ENCODE measurements at regions not wholly inside any gene's neighbourhood (a gene's known extent, or its start where the extent isn't known, plus 50 kb on each side); places are given as distances from the start of the nearest gene placed in this dataset.
"Not testable (repeated sequence)": the region's sequence is repeated elsewhere in the genome, so short reads cannot be mapped to it uniquely, and the experiment has no call there.

DNA sequence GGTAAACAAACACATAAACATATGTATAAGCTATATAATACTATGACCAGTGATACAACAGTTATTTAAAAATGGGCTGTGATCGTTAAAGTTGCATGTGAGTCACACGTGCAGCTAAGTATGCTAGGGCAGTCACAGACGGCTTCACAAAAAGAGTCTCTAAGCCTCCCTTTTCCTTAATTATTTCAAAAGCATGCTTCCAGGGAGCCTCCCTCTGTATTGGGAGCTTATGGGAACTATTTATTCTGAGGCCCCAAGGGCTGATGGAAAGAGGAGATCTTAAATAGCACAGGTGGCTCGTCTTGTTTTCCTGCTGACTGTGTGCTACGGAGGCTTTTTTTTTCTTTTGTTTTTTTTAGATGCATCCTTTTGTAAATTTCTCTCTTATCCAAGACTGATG lies 94.3 kb downstream of the ADCYAP1 start:
- no peak for DNase-seq

DNA sequence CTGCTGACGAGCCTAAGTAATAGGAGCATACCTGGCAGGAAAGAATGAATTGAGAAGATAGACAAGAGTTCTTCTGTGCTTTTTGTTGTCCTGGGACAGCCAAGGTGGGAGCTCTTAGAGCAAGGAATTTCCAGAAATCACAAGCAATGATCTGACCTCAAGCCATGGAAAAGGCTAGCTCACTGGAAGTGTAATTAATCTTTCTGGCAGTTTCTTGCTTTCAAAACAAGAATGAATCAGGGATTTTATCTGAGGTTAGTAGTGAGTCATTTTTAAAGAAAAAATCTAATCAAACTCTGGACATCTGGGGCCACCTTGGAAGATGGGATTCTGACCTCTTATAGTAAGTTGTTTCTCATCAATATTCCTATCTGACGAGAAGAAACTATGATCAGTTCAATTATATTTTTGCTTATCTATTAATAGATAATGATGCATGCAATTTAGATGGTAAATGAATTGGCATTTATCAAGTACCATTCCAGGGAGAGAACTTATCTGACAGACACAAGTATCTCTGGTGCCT lies 98.0 kb downstream of the ADCYAP1 start:
- DNase-seq = no peak

DNA sequence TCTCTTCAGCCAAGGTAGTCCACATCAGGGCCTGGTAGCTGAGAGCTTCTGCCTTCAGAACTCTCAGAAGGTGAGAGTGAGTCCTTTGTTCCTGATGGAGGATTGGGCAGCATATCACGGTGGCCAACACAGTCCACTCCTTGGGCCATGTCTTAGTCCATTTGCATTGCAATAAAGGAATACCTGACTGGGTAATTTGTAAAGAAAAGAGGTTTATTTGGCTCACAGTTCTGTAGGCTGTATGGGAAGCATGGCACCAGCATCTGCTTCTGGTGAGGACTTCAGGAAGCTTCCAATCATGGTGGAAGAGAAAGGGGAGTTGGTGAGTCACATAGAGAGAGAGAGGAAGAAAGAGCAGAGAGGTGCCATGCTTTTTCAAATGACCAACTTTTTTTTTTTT lies 98.8 kb downstream of the ADCYAP1 start:
- no peak for DNase-seq

DNA sequence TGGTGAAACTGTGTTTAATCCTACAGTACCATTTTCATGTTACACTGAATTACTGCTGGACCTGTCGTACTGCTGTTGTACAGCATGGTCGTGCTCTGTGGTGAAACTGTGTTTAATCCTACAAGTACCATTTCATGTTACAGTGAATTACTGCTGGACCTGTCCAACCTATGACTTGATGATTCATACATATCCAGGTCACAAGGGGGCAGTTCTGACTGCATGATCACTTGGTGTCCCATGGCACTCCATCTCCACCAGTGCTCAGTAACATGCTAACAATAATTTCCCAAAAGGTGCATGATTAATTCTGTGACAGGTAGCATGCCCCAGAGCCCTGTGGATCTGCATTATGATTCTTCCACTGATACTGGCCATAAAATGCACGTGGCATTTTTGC lies 101.6 kb downstream of the ADCYAP1 start:
- DNase-seq = no peak

DNA sequence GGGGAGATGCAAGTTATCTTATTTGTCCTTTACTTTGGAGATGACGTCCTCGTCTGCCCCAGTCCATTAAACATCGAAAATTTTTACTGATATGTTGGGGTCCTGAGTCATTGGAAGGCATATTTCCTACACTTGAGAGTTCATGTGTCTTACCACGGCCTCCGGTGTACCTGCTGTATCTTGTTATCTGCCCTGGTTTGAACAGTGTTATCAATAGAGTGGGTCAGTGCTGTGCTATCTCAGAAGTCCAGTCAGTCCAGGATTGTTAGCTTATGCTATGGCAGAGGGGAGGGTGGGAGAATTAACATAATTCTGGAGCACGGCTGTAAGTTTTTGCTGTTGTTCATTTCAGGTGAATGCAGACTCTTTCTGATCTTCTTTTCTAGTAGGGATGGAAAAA lies 102.3 kb downstream of the ADCYAP1 start:
- DNase-seq = no peak

DNA sequence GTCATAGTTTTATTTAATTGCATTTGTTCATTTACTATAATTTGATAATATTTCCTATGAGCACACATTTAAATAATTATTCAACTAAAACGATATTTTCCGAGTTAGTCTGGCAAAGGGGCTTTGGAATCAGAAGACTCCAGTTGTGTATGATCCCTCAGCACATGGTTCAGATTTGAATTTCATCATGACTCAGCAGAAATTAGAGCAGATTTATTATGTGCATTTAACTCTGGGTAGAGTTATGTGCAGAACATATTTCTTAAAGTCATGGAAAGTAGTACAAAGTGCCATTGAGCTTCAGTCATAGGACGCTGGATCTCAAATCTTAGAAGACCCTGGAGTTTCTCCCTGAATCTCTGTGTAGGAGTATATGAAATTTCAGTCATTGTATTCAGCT lies 106.7 kb downstream of the ADCYAP1 start:
- no peak for DNase-seq

DNA sequence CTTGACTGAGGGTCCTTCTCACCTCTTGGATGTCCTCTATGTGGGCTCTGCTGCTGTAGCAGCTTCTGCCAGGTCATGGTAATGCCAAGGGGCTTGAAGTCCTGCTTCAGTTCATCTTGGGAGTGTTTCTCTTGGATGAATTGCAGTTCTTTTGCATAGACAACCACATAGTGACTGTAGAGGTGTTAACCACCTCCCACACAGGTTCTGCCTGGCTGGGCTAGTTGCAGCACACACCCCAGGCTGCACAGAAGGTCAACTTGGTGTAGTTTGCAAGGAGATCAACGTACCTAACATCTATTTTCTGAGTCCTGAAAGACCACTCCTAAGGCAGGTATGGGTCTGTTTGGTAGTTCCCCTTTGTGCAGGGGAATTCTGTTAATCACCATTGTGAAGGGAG lies 108.1 kb downstream of the ADCYAP1 start:
- no peak for DNase-seq

DNA sequence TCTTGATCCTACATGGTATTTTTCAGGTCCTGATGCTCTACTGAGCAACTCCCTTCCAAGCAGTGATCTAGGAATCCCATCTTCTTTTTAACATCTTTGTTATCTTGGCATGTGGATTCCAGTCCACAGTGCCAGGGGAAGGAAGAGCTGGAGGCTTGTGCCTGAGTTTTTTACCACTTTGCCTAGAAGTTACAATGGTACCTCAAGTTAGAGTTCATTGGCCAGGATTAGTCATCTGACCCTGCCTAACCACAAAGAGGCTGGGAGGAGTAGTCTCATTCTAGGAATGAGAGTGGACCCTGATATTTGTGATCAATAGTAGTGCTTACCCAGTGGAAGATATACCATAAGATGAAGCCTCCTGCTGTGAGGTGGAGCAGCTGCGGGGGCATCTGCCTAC lies 109.3 kb downstream of the ADCYAP1 start:
- DNase-seq = peak; percentile 49

DNA sequence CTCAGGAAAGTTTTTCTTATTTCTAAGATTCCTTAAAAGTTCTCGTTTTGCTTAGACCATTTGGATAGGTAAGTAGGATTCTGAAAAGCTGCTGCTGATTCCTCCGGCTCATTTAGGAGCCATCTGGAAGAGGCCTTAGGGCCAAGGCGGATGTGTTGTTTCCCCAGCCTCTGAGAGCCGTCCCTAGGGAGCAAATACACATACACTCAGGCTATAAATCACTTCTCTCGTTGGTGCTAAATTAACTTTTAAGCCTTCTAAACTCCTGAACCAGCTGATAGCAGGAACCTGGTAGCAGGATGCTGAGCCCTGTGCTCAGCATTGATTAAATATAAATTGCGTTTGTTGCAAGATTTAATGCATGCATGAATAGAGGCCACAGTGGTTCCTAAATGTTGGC lies 109.8 kb downstream of the ADCYAP1 start:
- no peak for DNase-seq

DNA sequence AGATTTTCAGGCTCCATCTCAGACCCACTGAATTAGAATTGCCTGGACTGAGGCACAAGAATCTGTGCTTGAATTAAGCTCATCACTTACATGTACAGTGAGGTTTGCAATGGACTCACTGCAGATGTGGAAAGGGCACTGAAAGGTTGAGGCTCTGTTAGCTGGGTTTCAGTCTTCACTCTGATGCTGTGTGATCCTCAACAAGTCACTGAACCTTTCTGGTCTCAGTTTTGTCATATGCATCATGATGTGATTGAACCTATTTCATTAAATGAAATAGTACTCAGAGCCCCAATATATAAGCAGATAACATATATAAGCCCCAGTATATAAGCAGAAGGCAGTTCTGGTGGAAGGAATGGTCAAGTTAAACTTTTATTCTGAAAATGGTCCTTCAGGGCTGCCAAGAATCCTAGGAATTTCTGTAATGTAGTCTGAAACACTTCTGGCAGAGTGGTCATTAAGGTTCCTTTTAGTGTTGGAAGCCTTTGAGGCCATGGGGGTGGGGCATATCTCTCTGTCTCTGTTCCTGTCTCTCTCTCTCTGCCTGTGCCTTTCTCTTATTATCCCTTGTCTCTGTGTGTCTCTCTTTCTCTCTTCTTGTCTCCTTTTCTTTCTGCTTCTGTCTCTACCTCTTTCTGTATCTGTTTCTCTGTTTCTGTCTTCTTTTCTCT lies 110.4 kb downstream of the ADCYAP1 start:
- DNase-seq = peak; percentile 42

DNA sequence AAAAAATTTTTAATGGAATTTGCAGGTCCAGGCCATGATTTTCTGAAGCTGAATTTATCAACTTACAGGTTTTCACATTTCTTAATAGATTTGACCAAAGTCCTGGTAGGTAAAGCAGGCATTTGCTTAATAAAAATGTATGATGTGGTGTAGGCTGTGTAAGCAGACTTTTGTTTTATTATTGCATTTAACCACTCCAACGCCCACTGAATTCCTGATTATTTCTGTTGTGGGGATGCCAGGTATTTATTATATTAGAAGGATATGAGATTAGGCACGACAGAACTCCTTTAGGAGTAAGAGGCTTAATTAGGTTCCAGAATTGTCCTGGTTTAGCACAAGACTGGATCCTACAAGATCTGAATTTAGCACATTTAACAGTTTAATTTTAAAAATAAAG lies 111.1 kb downstream of the ADCYAP1 start:
- no peak for DNase-seq

DNA sequence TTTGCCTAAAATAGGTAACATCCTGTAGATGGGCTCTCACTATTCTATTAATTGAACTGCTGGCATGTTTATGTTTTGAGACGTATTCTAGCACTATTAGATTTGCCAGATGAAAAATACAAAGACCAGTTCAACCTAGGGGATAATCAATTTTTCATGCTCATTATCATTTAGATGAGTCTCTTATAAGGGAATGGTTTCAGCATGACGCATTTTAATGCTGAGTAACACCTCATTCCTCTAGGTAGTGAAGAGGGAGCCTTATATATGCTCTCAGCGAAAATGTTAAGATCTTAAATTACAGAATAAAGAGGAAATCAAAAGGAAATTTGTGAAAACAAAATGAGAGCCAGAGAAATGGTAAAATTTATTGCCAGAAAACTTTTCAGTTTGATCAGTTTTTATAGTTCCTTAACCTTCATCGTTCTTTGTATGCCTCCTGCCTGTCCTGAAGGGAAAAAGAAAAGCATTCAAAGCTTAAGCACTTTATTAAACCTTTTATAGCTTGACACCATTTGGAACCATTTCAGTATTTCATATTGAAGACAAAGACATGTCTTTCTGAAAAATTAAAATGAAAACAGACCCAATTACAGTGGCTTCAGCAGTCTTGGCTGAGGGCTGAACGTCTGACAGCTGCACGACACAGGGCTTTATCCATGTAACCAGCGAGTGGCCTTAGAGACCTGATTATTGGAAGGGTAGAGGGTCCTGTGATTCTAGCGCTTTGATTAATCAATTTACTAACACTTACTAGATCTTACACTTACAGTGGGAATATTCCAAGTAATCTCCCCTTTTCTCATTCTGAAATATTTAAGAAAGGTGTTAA lies 112.8 kb downstream of the ADCYAP1 start:
- DNase-seq = peak; percentile 45

DNA sequence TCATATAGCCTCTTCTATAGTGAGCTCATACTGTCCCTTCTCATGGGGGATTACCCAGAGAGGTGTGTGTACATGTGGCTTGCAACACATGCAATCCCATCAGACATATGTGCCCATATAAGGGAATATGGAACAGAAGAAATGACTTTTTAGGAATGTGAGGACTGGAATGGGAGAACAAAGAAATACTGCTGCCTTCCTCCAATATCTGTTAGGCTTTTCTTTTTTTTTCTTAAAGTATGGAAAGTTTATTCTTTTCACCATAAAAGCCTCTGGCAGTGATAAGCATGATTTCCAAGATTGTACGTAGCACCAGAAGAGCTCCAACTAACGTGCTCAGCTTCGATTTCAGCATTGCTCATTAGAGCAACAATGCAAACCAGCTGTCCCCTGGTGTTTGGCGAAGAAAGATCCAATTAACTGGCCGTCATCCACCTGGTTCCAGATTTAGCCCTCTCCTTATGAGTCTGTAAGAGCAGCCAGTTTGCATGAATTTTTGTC lies 113.6 kb downstream of the ADCYAP1 start:
- DNase-seq = peak; percentile 82

DNA sequence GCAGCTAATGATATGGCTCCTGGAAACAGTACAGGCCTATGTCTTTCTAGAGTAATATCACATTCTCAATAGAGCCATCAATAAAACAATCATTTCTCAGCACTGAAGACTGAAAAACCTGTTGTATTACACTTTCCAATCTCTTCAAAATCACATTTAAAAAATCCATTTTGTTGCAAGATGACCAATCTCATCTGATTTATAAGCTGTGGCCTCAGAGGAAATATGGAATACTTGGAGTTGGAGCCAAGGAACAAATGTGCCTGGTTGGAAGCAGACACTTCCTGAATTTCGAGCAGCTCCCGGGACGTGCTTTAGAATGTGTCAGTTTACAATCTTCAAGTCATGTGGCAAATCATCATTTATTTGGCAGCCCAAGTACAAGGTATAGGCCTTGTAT lies 114.5 kb downstream of the ADCYAP1 start:
- DNase-seq = peak; percentile 6

DNA sequence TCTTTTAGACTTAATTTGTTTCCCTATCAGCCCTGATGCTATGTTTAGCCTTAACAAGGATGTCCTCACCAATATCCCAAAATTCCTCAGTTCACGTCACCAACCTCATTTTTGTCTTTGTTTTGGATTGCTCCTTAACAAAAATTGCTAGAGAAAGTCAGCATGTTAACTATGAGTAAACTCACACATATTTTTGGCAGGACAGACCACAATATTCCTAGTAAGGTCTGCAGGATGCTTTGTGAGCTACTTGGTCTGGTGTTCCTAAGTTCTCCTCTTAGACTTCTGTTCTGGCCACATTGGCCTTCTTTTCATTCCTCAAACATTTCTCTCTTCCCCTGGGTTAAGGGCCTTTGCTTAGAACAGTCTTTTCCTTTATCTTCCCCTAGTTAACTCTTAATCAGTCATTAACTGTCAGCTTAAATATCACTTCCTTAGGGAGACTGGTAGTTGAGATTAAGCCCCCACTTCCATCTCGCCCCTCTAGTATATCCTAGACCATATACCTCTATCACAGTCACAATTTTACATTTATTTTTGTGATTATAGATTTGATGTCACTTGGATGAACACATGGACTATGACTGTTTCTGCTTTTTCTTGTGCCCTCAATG lies 116.2 kb downstream of the ADCYAP1 start:
- no peak for DNase-seq

DNA sequence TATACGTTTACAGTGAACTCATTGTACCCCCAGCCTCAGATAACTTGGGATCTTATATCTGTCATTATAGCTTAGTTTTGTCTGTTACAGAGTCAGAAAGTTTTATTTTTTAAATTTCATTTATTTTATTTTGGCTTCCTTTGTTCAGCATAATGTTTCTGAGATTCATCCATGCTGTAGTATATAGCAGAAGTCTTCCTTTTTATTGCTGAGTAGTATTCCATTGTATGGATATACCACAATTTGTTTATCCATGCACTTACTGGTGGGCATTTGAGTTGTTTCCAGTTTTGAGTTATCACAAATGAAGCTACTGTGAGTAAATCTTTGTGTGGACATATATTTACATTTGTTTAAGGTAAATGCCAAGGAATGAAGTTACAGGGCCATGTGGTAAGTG lies 122.3 kb downstream of the ADCYAP1 start:
- no peak for DNase-seq

DNA sequence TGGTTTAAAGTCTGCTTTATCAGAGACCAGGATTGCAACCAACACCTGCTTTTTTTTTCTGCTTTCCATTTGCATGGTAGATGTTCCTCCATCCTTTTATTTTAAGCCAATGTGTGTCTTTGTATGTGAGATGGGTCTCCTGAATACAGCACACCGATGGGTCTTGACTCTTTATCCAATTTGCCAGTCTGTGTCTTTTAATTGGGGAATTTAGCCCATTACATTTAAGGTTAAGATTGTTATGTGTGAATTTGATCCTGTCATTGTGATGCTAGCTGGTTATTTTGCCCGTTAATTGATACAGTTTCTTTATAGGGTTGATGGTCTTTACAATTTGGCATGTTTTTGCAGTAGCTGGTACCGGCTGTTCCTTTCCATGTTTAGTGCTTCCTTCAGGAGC lies 128.4 kb downstream of the ADCYAP1 start:
- DNase-seq = not testable (repeated sequence)

DNA sequence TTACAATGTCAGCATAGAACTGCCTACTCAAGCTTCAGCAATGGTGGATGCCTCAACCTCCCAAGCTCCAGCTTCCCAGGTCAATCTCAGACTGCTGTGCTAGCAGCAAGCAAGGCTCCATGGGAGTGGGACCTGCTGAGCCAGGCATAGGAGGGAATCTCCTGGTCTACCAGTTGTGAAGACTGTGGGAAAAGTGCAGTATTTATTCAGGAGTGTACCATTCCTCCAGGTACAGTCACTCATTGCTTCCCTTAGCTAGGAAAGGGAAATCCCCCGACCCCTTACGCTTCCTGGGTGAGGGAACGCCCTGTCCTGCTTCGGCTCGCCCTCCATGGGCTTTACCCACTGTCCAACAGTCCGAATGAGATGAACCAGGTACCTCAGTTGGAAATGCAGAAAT lies 130.3 kb downstream of the ADCYAP1 start:
- no peak for DNase-seq

DNA sequence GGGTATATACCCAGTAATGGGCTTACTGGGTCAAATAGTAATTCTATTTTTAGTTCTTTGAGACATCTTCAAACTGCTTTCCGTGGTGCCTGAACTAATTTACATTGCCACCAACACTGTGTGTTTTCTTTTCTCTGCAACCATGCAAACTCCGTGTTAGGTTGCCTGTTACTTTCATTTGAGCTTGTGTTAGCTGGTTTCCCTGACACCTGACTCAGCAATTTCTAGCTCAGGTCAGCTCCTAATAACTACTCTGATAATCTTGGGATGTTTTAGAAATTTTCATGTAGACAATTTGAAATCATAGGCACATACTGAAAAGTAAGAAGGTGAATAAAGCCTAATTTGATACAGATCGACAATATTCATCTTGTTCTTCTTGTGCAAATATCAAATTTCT lies 132.3 kb downstream of the ADCYAP1 start:
- DNase-seq = no peak

DNA sequence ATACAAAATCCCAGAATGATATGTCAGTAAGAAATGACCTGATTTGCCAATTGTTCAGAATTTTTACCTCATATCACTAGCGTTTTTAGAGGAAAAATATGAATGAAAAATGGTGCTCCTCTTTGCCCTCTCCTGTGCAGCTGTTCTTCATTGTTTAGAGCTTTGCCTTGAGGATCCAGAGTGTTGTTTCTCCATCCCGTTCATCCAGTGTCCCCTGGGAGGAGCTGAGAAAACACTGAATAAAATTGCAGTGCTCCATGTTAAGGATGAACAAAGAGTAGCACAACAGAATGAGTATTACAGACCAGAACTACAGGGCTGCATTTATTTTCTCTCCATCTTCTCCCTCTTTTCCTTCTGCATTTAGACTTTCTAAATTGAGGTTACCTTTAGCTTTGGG lies 133.1 kb downstream of the ADCYAP1 start:
- peak; percentile 6 for DNase-seq

DNA sequence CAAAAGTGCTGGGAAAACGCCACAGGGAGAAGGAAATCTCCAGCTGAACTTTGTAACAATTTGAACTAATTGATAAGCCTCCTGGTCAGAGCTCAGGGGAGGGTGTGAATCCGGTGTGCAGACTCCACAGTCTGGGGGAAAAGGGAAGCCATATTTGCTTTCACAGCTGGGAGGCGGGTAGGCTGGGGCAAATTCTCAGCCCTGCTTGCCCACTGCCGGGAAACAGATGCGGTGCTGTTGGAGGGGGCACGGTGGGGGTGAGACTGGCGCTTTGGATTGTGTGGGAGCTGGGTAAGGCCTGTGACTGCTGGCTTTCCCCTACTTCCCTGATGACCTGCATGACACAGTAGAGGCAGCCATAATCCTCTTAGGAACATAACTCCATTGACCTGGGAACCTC lies 134.8 kb downstream of the ADCYAP1 start:
- DNase-seq = no peak

DNA sequence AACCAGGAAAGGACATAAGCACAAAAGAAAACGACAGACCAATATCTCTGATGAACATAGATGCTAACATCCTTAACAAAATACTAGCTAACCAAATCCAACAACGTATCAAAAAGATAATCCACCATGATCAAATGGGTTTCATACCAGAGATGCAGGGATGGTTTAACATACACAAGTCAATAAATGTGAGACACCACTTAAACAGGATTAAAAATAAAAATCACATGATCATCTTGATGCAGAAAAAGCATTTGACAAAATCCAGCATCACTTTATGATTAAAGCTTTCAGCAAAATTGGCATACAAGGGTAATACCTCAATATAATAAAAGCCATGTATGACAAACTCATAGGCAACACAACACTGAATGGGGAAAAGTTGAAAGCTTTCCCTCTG lies 138.4 kb downstream of the ADCYAP1 start:
- DNase-seq = not testable (repeated sequence)

DNA sequence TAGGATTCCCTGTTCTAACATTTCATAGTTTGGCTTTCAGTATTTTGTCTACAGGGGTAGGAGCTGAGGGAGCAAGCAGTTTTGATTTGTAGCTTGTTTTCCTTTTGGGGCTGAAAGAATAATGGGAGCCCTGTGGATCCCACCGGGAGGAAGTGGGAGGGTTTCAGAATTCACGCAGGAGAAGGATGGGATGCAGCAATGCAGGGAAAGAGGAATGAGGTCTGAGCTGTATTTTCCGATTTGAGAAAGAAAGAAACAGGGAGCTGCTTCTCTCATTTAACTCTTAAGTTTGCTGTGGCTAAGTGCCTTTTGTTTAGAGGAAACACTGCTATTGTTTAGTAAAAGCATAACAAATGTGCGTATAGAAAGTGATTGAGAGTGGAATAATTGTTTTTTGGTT lies 141.0 kb downstream of the ADCYAP1 start:
- DNase-seq = no peak

DNA sequence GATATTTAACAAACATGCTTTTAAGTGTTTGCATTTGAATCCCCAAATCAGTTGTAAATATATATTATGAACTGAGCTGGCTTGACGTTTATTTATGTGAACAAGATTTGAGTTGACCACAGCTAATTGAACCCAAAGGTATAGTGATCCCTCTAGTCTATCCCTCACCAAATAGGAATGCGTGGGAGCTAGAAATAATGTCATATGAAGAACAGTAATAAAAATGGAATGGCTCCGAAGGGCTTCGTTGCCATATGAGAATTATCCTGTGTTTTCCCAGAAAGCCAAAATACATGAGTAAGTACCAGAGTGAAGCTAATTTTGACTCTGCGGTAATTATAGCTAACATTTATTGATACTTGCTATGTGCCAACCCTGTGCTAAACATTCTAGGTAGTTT lies 142.7 kb downstream of the ADCYAP1 start:
- DNase-seq = no peak

Measured in eye (tissue), 1 donor.